PC-9 (cell line): ENCODE measurements at regions not wholly inside any gene's neighbourhood (a gene's known extent, or its start where the extent isn't known, plus 50 kb on each side); places are given as distances from the start of the nearest gene placed in this dataset.

Source experiments
- BruUV-seq: library from RNA; stranded (reverse); fragments of 400-500 nt; replicated peaks from 2 replicates; lab custom pipeline; 2021; lab: Mats Ljungman, UMichigan
- CTCF ChIA-PET: fragments of 300-600 bp; sonication (Branson Sonifier 250); formaldehyde crosslinking; loops from one replicate; lab custom pipeline; 2022; ENCODE audit warnings: antibody characterized with exemption; lab: Charles Lee
- POLR2A ChIA-PET: fragments of 300-600 bp; sonication (Branson Sonifier 250); formaldehyde crosslinking; loops from one replicate; lab custom pipeline; 2022; ENCODE audit warnings: antibody characterized with exemption; ENCODE audit not compliant: unreplicated experiment; lab: Charles Lee
- DNase-seq, 2 experiments: peaks; one replicate each; pipeline versions ENCODE4 v3.0.0 to v3.0.0-alpha.2; 2015 to 2022; ENCODE audit warnings: mixed read lengths in 1 of 2
- H2AFZ ChIP-seq: fragments of 200-600 bp; sonication (generic); 2 replicates; pipeline ENCODE4 v1.8.1; 2017; ENCODE audit warnings: antibody characterized with exemption
- H3F3A ChIP-seq: fragments of 200-600 bp; sonication (generic); 2 replicates; pipeline ENCODE4 v1.8.1; 2017; ENCODE audit warnings: antibody characterized with exemption, mild to moderate bottlenecking, low read depth; ENCODE audit not compliant: insufficient read depth
- H3K27ac ChIP-seq: fragments of 200-600 bp; sonication (generic); 2 replicates; pipeline ENCODE4 v1.6.1; 2016; ENCODE audit warnings: mixed run types
- H3K27me3 ChIP-seq: fragments of 200-600 bp; sonication (generic); 2 replicates; pipeline ENCODE4 v1.6.1; 2016; ENCODE audit warnings: low read depth, mixed run types; ENCODE audit not compliant: insufficient read depth
- H3K36me3 ChIP-seq: fragments of 200-600 bp; sonication (generic); 2 replicates; pipeline ENCODE4 v1.6.1; 2016; ENCODE audit warnings: low read depth, mixed run types
- H3K4me1 ChIP-seq: fragments of 200-600 bp; sonication (generic); replicated peaks from 2 replicates; pipeline ENCODE4 v1.6.1; 2016; ENCODE audit warnings: mixed run types; ENCODE audit not compliant: insufficient read depth
- H3K4me2 ChIP-seq: fragments of 200-600 bp; sonication (generic); 2 replicates; pipeline ENCODE4 v1.6.1; 2017; ENCODE audit warnings: mixed run types
- H3K4me3 ChIP-seq: fragments of 200-600 bp; sonication (generic); 2 replicates; pipeline ENCODE4 v1.6.1; 2016; ENCODE audit warnings: mixed run types
- H3K79me2 ChIP-seq: fragments of 200-600 bp; sonication (generic); 2 replicates; pipeline ENCODE4 v1.6.1; 2017; ENCODE audit warnings: low read depth, mixed run types
- H3K9me2 ChIP-seq: fragments of 200-600 bp; sonication (generic); 2 replicates; pipeline ENCODE4 v1.8.1; 2017; ENCODE audit warnings: mild to moderate bottlenecking; ENCODE audit not compliant: insufficient read depth
- H3K9me3 ChIP-seq: fragments of 200-600 bp; sonication (generic); 2 replicates; pipeline ENCODE4 v1.8.1; 2016; ENCODE audit warnings: low read depth; ENCODE audit not compliant: insufficient read depth
- H4K20me1 ChIP-seq: fragments of 200-600 bp; sonication (generic); 2 replicates; pipeline ENCODE4 v1.8.1; 2017; ENCODE audit not compliant: insufficient read depth
- EZH2 ChIP-seq: fragments of 200-600 bp; sonication (generic); IDR thresholded peaks from 2 replicates; pipeline ENCODE4 v1.8.0; 2017; ENCODE audit warnings: antibody characterized with exemption, low read depth
- intact Hi-C: fragments of 100-400 bp; cut with micrococcal nuclease; formaldehyde crosslinking; loops from one replicate; pipeline ENCODE4 v1.10.0; 2022; ENCODE audit not compliant: unreplicated experiment
- TF ChIP-seq, protein P1 (sequence below): fragments of 200-600 bp; sonication (generic); conservative IDR thresholded peaks from 2 replicates; pipeline ENCODE4 v1.6.1; 2017; ENCODE audit warnings: mixed run types, antibody characterized with exemption, mild to moderate bottlenecking, moderate library complexity

DNA sequence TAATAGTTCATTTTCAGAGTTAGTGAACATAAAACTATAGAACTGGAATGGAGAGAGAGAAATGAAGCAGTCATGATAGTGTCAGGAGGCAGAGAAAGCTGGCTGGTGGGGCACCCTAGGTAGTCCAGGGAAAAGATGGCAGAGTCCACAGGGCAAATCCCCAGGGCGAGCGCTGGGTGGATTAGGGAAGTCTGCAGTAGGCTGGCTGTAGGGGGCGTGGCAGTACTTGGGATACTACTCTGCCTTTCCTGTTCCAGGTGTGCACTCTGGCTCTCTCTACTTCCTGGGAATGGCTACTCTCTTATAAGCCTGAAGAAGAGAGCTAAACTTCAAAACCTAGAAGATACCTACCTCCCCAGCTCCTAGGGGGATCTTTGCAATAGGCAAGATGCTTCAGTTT lies 232.9 kb upstream of the SLC10A2 start:
- TF ChIP-seq, protein P1, sequence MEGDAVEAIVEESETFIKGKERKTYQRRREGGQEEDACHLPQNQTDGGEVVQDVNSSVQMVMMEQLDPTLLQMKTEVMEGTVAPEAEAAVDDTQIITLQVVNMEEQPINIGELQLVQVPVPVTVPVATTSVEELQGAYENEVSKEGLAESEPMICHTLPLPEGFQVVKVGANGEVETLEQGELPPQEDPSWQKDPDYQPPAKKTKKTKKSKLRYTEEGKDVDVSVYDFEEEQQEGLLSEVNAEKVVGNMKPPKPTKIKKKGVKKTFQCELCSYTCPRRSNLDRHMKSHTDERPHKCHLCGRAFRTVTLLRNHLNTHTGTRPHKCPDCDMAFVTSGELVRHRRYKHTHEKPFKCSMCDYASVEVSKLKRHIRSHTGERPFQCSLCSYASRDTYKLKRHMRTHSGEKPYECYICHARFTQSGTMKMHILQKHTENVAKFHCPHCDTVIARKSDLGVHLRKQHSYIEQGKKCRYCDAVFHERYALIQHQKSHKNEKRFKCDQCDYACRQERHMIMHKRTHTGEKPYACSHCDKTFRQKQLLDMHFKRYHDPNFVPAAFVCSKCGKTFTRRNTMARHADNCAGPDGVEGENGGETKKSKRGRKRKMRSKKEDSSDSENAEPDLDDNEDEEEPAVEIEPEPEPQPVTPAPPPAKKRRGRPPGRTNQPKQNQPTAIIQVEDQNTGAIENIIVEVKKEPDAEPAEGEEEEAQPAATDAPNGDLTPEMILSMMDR, result no peak
- no peak for TF ChIP-seq EZH2
- Histone ChIP-seq H3K27ac (no peak overlapping the region), H3F3A (no peaks in the 10 kb centered on the region), H3K9me3 (peaks cover 3% of the 10 kb centered on the region; the same call in 1 of the 2 replicates), H2AFZ (no peak overlapping the region), H3K4me2 (no peak overlapping the region), H4K20me1 (no peaks in the 10 kb centered on the region), H3K27me3 (no peaks in the 10 kb centered on the region), H3K79me2 (no peaks in the 10 kb centered on the region), H3K4me1 (no peaks in the 10 kb centered on the region), H3K9me2 (0 out of 2 replicates have a peak, but pooled peaks cover 7% of the 10 kb centered on the region), H3K36me3 (no peaks in the 10 kb centered on the region), H3K4me3 (no peak overlapping the region)
- no peak for DNase-seq
- CTCF ChIA-PET, result no interaction called here
- no TSS peak for BruUV-seq
- POLR2A ChIA-PET, result no interaction called here
- intact Hi-C loops, result no loop called here

DNA sequence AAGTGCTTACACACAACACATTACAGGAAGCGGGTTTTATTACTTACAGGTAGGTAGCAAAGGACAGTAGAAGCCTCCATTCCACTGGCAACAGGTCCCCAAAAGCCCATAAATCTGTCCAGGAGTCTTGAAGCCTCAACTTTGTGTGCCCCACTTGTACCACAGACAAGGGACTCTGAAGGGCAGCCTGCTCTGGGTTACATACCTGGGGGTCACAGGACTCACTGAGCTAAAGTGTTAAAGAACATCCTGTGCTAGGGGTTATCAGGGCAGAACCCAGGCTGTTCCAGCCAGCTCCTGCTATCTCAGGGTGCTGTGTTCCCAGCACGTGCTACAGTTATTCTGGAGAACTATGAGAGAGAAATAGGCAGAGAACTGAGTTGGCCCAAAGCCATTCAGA lies 230.9 kb upstream of the SLC10A2 start:
- H4K20me1 ChIP-seq, result no peaks in the 10 kb centered on the region
- H3K27me3 ChIP-seq, result no peaks in the 10 kb centered on the region
- H3K9me2 ChIP-seq, result 0 out of 2 replicates have a peak, but pooled peaks cover 7% of the 10 kb centered on the region
- no peak overlapping the region for H3K4me3 ChIP-seq
- H3K4me1 ChIP-seq, result no peaks in the 10 kb centered on the region
- BruUV-seq, result no TSS peak
- H3F3A ChIP-seq, result no peaks in the 10 kb centered on the region
- no peak overlapping the region for H3K27ac ChIP-seq
- H3K79me2 ChIP-seq, result no peaks in the 10 kb centered on the region
- TF ChIP-seq, protein P1, result no peak
- TF ChIP-seq EZH2, result no peak
- CTCF ChIA-PET, result no interaction called here
- no peaks in the 10 kb centered on the region for H3K36me3 ChIP-seq
- no peak for DNase-seq
- no peak overlapping the region for H2AFZ ChIP-seq
- peaks cover 3% of the 10 kb centered on the region; the same call in 1 of the 2 replicates for H3K9me3 ChIP-seq
- H3K4me2 ChIP-seq, result no peak overlapping the region
- POLR2A ChIA-PET, result no interaction called here
- intact Hi-C loops, result no loop called here

DNA sequence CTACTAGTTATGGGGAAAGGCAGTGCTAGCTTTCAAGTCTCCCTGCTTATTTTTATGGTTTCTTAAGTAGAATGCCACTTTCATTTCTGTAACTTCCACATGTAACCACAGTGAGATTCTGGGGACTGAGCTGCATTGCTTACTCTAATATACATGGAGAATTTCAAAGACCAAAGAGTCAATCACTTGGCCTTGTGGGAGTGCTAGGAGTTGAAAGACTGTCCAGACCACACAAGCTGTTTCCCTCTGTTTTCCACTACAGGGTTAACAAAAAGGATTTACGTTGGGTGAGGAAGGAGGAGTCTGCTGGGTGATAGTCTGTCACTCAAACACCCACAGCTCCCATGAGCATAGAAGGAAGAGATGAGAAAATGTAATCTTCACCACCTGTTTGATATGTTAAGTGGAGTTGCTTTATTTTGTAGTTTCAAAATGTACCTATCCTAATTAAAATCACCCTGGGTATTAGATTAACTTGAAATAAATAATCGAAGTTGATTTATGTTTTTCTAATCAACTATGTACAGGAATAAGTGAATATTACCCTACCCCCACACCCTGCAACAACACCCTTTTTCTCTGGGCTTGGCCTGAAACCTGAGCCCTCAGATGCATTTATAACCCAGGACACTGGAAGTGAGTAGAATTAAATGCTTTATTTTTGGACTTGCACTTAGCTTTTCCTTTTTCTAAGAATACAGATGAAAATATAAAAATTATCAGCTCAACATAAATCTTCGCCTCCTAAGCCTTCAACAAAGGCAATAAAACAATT lies 225.8 kb upstream of the SLC10A2 start:
- no peak overlapping the region for H2AFZ ChIP-seq
- BruUV-seq, result no TSS peak
- DNase-seq, result no peak
- H3K4me2 ChIP-seq, result no peak overlapping the region
- TF ChIP-seq, protein P1, result no peak
- no peak for TF ChIP-seq EZH2
- H3K36me3 ChIP-seq, result no peaks in the 10 kb centered on the region
- intact Hi-C loops, result no loop called here
- peaks cover under 1% of the 10 kb centered on the region; the same call in 1 of the 2 replicates for H3K9me3 ChIP-seq
- CTCF ChIA-PET, result no interaction called here
- no peaks in the 10 kb centered on the region for H3K27me3 ChIP-seq
- POLR2A ChIA-PET, result no interaction called here
- no peak overlapping the region for H3K27ac ChIP-seq
- no peaks in the 10 kb centered on the region for H3K9me2 ChIP-seq
- no peaks in the 10 kb centered on the region for H3K4me1 ChIP-seq
- H3F3A ChIP-seq, result no peaks in the 10 kb centered on the region
- H3K79me2 ChIP-seq, result no peaks in the 10 kb centered on the region
- no peak overlapping the region for H3K4me3 ChIP-seq
- H4K20me1 ChIP-seq, result no peaks in the 10 kb centered on the region
